ENCODE measurements at regions not wholly inside any gene's neighbourhood (a gene's known extent, or its start where the extent isn't known, plus 50 kb on each side); places are given as distances from the start of the nearest gene placed in this dataset.

GRCh38 chr11:19458721-19459120 is 218.0 kb upstream of the E2F8 start:
- TF ChIP-seq CTCF (IDR thresholded peaks at IDR 0.05), result no peak
- no peak for TF ChIP-seq POLR2A (IDR thresholded peaks at IDR 0.05)

All from adrenal gland (tissue), 5 donors.